Left lung (tissue), 4 donors: ENCODE measurements at regions not wholly inside any gene's neighbourhood (a gene's known extent, or its start where the extent isn't known, plus 50 kb on each side); places are given as distances from the start of the nearest gene placed in this dataset.

Experiments
- ATAC-seq: fragments of 200-7000 bp; cut with Tn5 transposase; one replicate; pipeline ENCODE4 v1.9.1; 2020; ENCODE audit warnings: moderate library complexity
- DNase-seq, 4 donors: peaks; one replicate each; pipeline ENCODE4 v3.0.0-alpha.2; 2013 to 2020
- H3K27ac ChIP-seq, 2 donors: fragments of 200-600 bp; sonication (generic) in 1 of 2; one replicate each; pipeline versions ENCODE4 v1.5.0 to v1.8.0; 2020 to 2021
- H3K27me3 ChIP-seq, 2 donors: fragments of 200-600 bp; sonication (generic) in 1 of 2; one replicate each; pipeline versions ENCODE4 v1.5.0 to v1.8.0; 2020 to 2021
- H3K36me3 ChIP-seq, 2 donors: fragments of 200-600 bp; sonication (generic) in 1 of 2; one replicate each; pipeline versions ENCODE4 v1.5.0 to v1.8.0; 2020 to 2021
- H3K4me1 ChIP-seq, 2 donors: fragments of 200-600 bp; one replicate each; pipeline ENCODE4 v1.8.0; 2021
- H3K4me3 ChIP-seq, 2 donors: fragments of 200-600 bp; sonication (generic) in 1 of 2; one replicate each; pipeline versions ENCODE4 v1.5.0 to v1.8.0; 2020 to 2021; ENCODE audit warnings: mild to moderate bottlenecking in 1 of 2
- H3K9me3 ChIP-seq, 2 donors: fragments of 200-600 bp; sonication (generic) in 1 of 2; one replicate each; pipeline versions ENCODE4 v1.5.0 to v1.8.0; 2020 to 2021
- intact Hi-C, 2 donors: fragments of 100-400 bp; cut with DNase I; formaldehyde crosslinking; loops; one replicate each; pipeline versions ENCODE4 v1.11.2 to v1.14.2; 2022
- TF ChIP-seq, protein P1 (sequence below), 2 donors: fragments of 200-600 bp; sonication (generic) in 1 of 2; IDR thresholded peaks; one replicate each; pipeline versions ENCODE4 v1.5.0 to v1.8.0; 2021; ENCODE audit warnings: antibody characterized with exemption in 2 of 2
- donor health status: DM: no; HTN: yes; CAD: no.
- donor health status: DM: no; HTN: no; CAD: no.

DNA sequence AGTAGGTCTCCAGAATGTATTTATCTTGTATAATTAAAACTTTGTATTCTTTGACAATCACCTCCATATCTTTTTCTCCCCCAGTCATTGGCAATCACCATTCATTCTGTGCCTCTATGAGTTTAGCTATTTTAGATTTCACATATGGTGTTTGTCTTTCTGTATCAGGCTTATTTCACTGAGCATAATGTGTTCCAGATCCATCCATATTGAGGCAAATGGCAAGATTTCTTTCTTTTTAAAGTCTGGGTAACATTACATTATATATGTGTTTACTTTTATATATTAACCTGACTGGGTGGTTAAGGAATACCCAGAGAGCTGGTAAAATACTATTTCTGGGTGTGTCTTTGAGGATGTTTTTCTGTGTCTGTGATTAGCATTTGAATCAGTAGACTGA, 486.6 kb downstream of the SQOR start:
- H3K36me3 ChIP-seq: no peaks in the 10 kb centered on the region
- H3K4me3 ChIP-seq: no peak overlapping the region
- intact Hi-C loops: no loop called here
- TF ChIP-seq, protein P1, sequence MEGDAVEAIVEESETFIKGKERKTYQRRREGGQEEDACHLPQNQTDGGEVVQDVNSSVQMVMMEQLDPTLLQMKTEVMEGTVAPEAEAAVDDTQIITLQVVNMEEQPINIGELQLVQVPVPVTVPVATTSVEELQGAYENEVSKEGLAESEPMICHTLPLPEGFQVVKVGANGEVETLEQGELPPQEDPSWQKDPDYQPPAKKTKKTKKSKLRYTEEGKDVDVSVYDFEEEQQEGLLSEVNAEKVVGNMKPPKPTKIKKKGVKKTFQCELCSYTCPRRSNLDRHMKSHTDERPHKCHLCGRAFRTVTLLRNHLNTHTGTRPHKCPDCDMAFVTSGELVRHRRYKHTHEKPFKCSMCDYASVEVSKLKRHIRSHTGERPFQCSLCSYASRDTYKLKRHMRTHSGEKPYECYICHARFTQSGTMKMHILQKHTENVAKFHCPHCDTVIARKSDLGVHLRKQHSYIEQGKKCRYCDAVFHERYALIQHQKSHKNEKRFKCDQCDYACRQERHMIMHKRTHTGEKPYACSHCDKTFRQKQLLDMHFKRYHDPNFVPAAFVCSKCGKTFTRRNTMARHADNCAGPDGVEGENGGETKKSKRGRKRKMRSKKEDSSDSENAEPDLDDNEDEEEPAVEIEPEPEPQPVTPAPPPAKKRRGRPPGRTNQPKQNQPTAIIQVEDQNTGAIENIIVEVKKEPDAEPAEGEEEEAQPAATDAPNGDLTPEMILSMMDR (IDR thresholded peaks at IDR 0.05): no peak
- ATAC-seq (no peak), DNase-seq (no peak)
- H3K9me3 ChIP-seq: peaks cover 0 to 38% of the 10 kb centered on the region in 2 donors
- H3K27ac ChIP-seq: no peak overlapping the region
- H3K27me3 ChIP-seq: no peaks in the 10 kb centered on the region
- no peaks in the 10 kb centered on the region for H3K4me1 ChIP-seq

DNA sequence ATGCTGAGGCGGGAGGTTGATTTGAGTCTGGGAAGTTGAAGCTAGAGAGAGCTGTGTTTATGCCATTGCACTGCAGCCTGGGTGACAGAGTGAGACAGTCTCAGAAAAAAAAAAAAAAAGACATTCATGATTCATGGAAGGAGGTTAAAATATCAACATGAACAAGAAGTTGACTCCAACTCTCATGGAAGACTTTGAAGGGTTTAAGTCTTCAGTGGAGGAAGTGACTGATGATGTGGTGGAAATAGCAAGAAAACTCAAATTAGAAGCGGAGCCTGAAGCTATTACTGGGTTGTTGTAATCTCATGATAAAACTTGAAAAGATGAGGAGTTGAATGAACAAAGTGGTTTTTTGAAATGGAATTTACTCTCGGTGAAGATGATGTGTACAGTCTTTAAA, 491.8 kb downstream of the SQOR start:
- no peak for DNase-seq
- H3K9me3 ChIP-seq: peaks cover 0 to 48% of the 10 kb centered on the region in 2 donors
- H3K27me3 ChIP-seq: no peaks in the 10 kb centered on the region
- intact Hi-C loops: no loop called here
- H3K4me3 ChIP-seq: no peak overlapping the region
- no peak overlapping the region for H3K27ac ChIP-seq
- no peaks in the 10 kb centered on the region for H3K36me3 ChIP-seq
- no peaks in the 10 kb centered on the region for H3K4me1 ChIP-seq
- TF ChIP-seq, protein P1 (IDR thresholded peaks at IDR 0.05): no peak
- no peak for ATAC-seq

DNA sequence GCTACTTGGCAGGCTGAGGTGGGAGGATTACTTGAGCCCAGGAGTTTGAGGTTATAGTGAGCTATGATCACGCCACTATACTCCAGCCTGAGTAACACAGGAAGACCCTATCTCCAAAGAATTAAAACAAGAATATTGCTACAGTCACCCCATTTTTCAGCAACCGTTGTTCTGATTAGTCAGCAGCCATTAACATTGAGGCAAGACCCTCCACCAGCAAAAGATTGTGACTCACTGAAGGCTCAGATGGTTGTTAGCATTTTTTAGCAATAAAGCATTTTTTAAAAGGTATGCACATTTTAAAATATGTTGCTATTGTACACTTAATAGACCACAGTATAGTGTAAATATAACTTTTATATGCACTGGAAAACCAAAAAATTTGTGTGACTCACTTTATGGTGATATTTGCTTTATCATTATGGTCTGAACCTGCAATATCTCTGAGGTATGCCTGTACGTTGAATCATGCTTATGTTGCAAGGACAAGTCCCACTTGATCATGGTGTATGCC, 492.6 kb downstream of the SQOR start:
- no peaks in the 10 kb centered on the region for H3K27me3 ChIP-seq
- H3K4me1 ChIP-seq: no peaks in the 10 kb centered on the region
- no peak overlapping the region for H3K27ac ChIP-seq
- ATAC-seq (no peak), DNase-seq (no peak)
- H3K36me3 ChIP-seq: no peaks in the 10 kb centered on the region
- H3K4me3 ChIP-seq: no peak overlapping the region
- peaks cover 0 to 50% of the 10 kb centered on the region in 2 donors for H3K9me3 ChIP-seq
- intact Hi-C loops: no loop called here
- TF ChIP-seq, protein P1 (IDR thresholded peaks at IDR 0.05): no peak

DNA sequence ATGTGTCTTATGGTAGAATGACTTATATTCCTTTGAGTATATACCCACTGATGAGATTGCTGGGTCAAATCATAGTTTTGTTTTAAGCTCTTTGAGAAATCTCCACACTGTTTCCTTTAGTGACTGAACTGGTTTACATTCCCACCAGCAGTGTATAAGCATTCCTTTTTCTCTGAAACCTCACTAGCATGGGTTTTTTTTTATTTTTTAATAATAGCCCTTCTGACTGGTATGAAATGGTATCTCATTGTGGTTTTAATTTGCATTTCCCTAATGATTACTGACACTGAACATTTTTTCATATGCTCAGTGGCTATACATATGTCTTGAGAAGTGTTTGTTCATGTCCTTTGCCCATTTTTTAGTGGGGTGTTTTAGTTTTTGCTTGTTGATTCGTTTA, 494.3 kb downstream of the SQOR start:
- intact Hi-C loops: no loop called here
- H3K9me3 ChIP-seq: peaks cover 0 to 43% of the 10 kb centered on the region in 2 donors
- no peak for DNase-seq
- H3K27ac ChIP-seq: no peak overlapping the region
- TF ChIP-seq, protein P1 (IDR thresholded peaks at IDR 0.05): no peak
- H3K4me1 ChIP-seq: no peaks in the 10 kb centered on the region
- H3K4me3 ChIP-seq: no peak overlapping the region
- no peaks in the 10 kb centered on the region for H3K36me3 ChIP-seq
- no peaks in the 10 kb centered on the region for H3K27me3 ChIP-seq
- ATAC-seq: no peak

DNA sequence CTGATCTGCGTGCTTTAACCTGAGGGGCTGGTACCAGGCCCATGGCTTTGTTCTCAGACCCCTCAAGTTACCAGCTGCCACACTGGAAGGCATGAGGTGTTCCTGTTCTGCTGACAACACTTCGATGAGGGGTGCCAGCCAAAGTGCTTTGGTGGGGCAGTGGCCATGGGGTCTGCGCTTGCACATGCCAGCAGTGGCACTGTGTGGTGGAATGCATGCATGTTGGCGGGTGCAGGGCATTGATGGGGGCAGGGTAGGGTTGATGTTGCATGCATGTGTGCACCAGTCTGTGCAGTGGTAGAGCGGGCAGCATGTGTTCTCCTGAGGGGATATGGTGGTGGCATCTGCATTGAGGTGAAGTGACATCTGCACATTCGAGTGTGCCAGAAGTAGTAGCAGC, 497.0 kb downstream of the SQOR start:
- DNase-seq: peak in 1 of 4 donors; percentile 53
- H3K27me3 ChIP-seq: no peaks in the 10 kb centered on the region
- H3K27ac ChIP-seq: no peak overlapping the region
- no peak overlapping the region for H3K4me3 ChIP-seq
- H3K9me3 ChIP-seq: peaks cover 0 to 46% of the 10 kb centered on the region in 2 donors
- ATAC-seq: no peak
- TF ChIP-seq, protein P1 (IDR thresholded peaks at IDR 0.05): no peak
- intact Hi-C loops: no loop called here
- no peaks in the 10 kb centered on the region for H3K36me3 ChIP-seq
- no peaks in the 10 kb centered on the region for H3K4me1 ChIP-seq
